ENCODE measurements at regions not wholly inside any gene's neighbourhood (a gene's known extent, or its start where the extent isn't known, plus 50 kb on each side); places are given as distances from the start of the nearest gene placed in this dataset.

DNA sequence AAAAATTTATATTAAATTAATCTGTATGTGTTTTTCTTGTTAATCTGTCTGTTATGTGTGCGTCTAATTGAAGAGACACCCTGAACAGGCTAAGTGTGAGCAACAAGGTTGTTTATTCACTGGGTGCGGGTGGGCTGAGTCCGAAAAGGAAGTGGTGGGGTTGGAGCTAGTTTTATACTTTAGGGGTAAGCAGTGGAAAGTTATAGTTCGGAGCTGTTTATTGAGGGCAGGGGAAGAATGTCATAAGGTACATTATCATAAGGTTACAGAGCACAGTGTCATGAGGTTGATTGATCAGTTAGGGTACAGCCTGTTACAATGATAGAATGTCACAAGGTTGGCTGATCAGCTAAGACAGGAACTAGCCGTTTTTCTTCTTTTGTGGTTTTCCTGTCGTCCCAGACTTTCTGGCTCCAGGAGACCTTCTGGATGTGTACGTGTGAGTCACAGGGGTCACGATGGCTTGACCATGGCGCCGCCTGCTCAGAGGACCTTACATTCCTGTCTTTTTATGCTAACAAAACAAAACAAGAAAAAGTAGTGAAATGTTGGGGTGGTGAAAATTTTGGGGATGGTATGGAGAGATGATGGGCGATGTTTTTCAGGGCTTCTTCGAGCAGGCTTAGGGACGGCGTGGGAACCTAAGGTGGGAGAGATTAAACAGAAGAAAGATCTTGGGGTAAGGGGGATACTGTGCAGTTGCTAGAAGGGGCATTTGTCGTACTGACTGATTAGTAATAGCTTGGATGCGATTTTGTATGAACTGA, 754.0 kb upstream of the ADGRB3 start (continued):
- TF ChIP-seq ZNF639 (CRISPR knock-in tag; conservative IDR thresholded peaks at IDR 0.05 in 1 of 2, IDR thresholded peaks at IDR 0.05 in 1 of 2): peak in 1 of 2 experiments; percentile 58; a peak in 1 of 4 replicates
- 0 out of 2 replicates have a peak, but pooled peaks have one; percentile 59 for TF ChIP-seq ZNF174 (CRISPR knock-in tag; IDR thresholded peaks at IDR 0.05)
- no peak for TF ChIP-seq ZNF165 (CRISPR knock-in tag; IDR thresholded peaks at IDR 0.05; ENCODE audit: borderline replicate concordance)
- TF ChIP-seq FUS (optimal IDR thresholded peaks at IDR 0.05; ENCODE audit: low read depth, low read length): no peak
- TF ChIP-seq ZNF75A (CRISPR knock-in tag; IDR thresholded peaks at IDR 0.05): peak; percentile 67
- TF ChIP-seq GATAD2A (IDR thresholded peaks at IDR 0.05): no peak
- TF ChIP-seq JUN (IDR thresholded peaks at IDR 0.05; ENCODE audit: borderline replicate concordance, low read depth, low read length): 0 out of 2 replicates have a peak, but pooled peaks have one; percentile 10
- no peak for TF ChIP-seq JUN (CRISPR knock-in tag; IDR thresholded peaks at IDR 0.05; ENCODE audit: borderline replicate concordance)
- TF ChIP-seq TAF15 (IDR thresholded peaks at IDR 0.05; ENCODE audit: low read depth, low read length): no peak
- peak; percentile 60; the same call in 1 of the 2 replicates for TF ChIP-seq DPF2 (IDR thresholded peaks at IDR 0.05)
- no peak for TF ChIP-seq KDM5B (IDR thresholded peaks at IDR 0.05; ENCODE audit: insufficient replicate concordance, low read depth, low read length)
- peak; percentile 8 for TF ChIP-seq TAF9B (IDR thresholded peaks at IDR 0.05; ENCODE audit: partially characterized antibody)
- no peak; a peak in 1 of 4 replicates for TF ChIP-seq RAD21 (CRISPR knock-in tag; conservative IDR thresholded peaks at IDR 0.05 in 1 of 2, IDR thresholded peaks at IDR 0.05 in 1 of 2)
- TF ChIP-seq TFE3 (CRISPR knock-in tag; IDR thresholded peaks at IDR 0.05): peak; percentile 1; the same call in 1 of the 2 replicates
- no peak for TF ChIP-seq UBTF (IDR thresholded peaks at IDR 0.05; ENCODE audit: borderline replicate concordance in 1 of 2, low read depth in 2 of 2, low read length in 2 of 2)
- no peak for TF ChIP-seq ID3 (CRISPR knock-in tag; IDR thresholded peaks at IDR 0.05)
- 0 out of 2 replicates have a peak, but pooled peaks have one; percentile 63 for TF ChIP-seq ID3 (tag; IDR thresholded peaks at IDR 0.05)
- 0 out of 2 replicates have a peak, but pooled peaks have one; percentile 58 for TF ChIP-seq MECOM (CRISPR knock-in tag; IDR thresholded peaks at IDR 0.05)

Measured in K562 (cell line).